ENCODE measurements at regions not wholly inside any gene's neighbourhood (a gene's known extent, or its start where the extent isn't known, plus 50 kb on each side); places are given as distances from the start of the nearest gene placed in this dataset.

DNA sequence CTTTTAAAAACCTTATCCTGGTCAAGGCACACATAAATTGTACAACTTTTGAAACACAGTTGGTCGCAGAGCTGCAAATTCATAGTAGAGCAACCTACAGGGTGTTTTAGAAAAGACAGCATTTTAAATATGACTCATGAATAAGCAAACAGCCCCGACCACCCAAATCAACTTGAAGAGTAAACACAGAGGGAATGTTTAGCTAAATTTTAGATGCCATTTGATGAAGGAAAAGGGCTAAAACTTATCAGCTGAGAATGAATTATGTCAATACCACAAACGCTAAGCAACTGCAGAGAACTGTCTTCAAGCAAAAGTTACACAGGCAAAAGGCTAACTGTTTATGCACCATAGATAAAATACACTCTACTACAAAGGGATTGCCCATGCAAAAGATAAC is 427.5 kb upstream of the PSMD7 start (continued):
- TF ChIP-seq YY1 (IDR thresholded peaks at IDR 0.05; ENCODE audit: extremely low read depth, insufficient replicate concordance, low read depth, low read length) (no peak), POLR2AphosphoS5 (IDR thresholded peaks at IDR 0.05; ENCODE audit: low read depth, low read length) (no peak), SIN3A (IDR thresholded peaks at IDR 0.05; ENCODE audit: low read depth) (no peak), ZBTB33 (IDR thresholded peaks at IDR 0.05; ENCODE audit: extremely low read depth, insufficient replicate concordance, low read length) (no peak)
- TF ChIP-seq, protein P1, sequence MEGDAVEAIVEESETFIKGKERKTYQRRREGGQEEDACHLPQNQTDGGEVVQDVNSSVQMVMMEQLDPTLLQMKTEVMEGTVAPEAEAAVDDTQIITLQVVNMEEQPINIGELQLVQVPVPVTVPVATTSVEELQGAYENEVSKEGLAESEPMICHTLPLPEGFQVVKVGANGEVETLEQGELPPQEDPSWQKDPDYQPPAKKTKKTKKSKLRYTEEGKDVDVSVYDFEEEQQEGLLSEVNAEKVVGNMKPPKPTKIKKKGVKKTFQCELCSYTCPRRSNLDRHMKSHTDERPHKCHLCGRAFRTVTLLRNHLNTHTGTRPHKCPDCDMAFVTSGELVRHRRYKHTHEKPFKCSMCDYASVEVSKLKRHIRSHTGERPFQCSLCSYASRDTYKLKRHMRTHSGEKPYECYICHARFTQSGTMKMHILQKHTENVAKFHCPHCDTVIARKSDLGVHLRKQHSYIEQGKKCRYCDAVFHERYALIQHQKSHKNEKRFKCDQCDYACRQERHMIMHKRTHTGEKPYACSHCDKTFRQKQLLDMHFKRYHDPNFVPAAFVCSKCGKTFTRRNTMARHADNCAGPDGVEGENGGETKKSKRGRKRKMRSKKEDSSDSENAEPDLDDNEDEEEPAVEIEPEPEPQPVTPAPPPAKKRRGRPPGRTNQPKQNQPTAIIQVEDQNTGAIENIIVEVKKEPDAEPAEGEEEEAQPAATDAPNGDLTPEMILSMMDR (IDR thresholded peaks at IDR 0.05 in 2 of 3, conservative IDR thresholded peaks at IDR 0.05 in 1 of 3; ENCODE audit: borderline replicate concordance in 1 of 3, insufficient read depth in 1 of 3, low read depth in 2 of 3, low read length in 2 of 3): no peak

GRCh38 chr16:73864868-73865267 is 431.7 kb upstream of the PSMD7 start:
- H3K36me3 ChIP-seq (ENCODE audit: control insufficient read depth in 1 of 2, insufficient read depth in 2 of 2, low read length in 2 of 2): no peaks in the 10 kb centered on the region
- no TSS peak for BruUV-seq (replicated peaks)
- ATAC-seq: no peak

More at GRCh38 chr16:73864868-73865267, 431.7 kb upstream of the PSMD7 start:
- intact Hi-C loops (cut with micrococcal nuclease): no loop called here
- no peaks in the 10 kb centered on the region for H4K20me1 ChIP-seq (ENCODE audit: insufficient read depth)
- ChIA-PET POLR2A (no interaction called here), CTCF (no interaction called here), RAD21 (ENCODE audit: low non-redundant PET in 1 of 2, low total read pairs in 2 of 2, uncharacterized antibody in 2 of 2, unreplicated experiment in 2 of 2) (no interaction called here)
- H3K4me1 ChIP-seq (ENCODE audit: control insufficient read depth in 1 of 2, insufficient read depth in 2 of 2, low read length in 2 of 2): no peaks in the 10 kb centered on the region
- no peak overlapping the region for H3K4me3 ChIP-seq (replicated peaks in 1 of 2; ENCODE audit: low read depth in 1 of 2, low read length in 2 of 2)
- no peaks in the 10 kb centered on the region for H3K9me3 ChIP-seq (ENCODE audit: control insufficient read depth in 1 of 2, insufficient read depth in 1 of 2, low read depth in 1 of 2, low read length in 2 of 2)
- H2AFZ ChIP-seq (ENCODE audit: low read depth, low read length, poor library complexity, severe bottlenecking): no peak overlapping the region
- H3K9me2 ChIP-seq (ENCODE audit: insufficient read depth): no peaks in the 10 kb centered on the region
- TF ChIP-seq RAD21 (IDR thresholded peaks at IDR 0.05; ENCODE audit: low read depth) (no peak), CBX3 (IDR thresholded peaks at IDR 0.05; ENCODE audit: low read depth) (no peak), EZH2phosphoT487 (IDR thresholded peaks at IDR 0.05; ENCODE audit: borderline replicate concordance) (no peak), ATF3 (IDR thresholded peaks at IDR 0.05) (no peak), ZNF274 (IDR thresholded peaks at IDR 0.05; ENCODE audit: low read depth, low read length) (no peak), FOSL1 (IDR thresholded peaks at IDR 0.05; ENCODE audit: low read depth) (no peak), EZH2 (IDR thresholded peaks at IDR 0.05) (no peak)
- TF ChIP-seq, protein P2, sequence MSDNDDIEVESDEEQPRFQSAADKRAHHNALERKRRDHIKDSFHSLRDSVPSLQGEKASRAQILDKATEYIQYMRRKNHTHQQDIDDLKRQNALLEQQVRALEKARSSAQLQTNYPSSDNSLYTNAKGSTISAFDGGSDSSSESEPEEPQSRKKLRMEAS (IDR thresholded peaks at IDR 0.05): no peak
- no peaks in the 10 kb centered on the region for H3K79me2 ChIP-seq (ENCODE audit: insufficient read depth, low read length)
- H3K27me3 ChIP-seq (ENCODE audit: insufficient read depth, low read length): peaks cover 37% of the 10 kb centered on the region
- H3K4me2 ChIP-seq (ENCODE audit: low read length): no peak overlapping the region
- H3K27ac ChIP-seq (ENCODE audit: low read depth, low read length): no peak overlapping the region
- no peak overlapping the region for H3K9ac ChIP-seq (ENCODE audit: low read length)
- DNase-seq (ENCODE audit: low read depth, low spot score): no peak
